ENCODE measurements at regions not wholly inside any gene's neighbourhood (a gene's known extent, or its start where the extent isn't known, plus 50 kb on each side); places are given as distances from the start of the nearest gene placed in this dataset.

DNA sequence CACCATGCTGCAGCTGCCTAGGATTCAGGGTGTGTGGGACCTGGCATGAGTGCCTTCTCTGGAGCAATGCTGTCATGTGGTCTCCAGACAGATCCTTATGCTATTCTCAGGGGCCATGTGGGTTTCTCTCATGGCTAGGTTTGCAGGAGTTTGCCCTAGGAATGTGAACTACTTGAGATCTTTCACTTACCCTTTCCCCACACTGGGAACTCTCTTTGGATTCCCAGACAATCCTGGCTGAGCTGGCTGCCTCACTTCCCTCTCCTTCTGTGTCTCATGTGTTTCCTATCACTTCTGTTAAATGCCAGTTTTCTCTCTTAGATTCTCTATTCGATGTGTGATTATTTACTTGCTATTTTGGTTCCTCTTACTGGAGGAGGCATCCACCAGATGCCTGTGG lies 270.2 kb upstream of the RASA1 start:
- H3K36me3 ChIP-seq: no peaks in the 10 kb centered on the region
- no peaks in the 10 kb centered on the region for H3K27me3 ChIP-seq
- H3K4me3 ChIP-seq: no peak overlapping the region
- 59 to 71% methylated on average over 1 of the region's 1 CpG for WGBS, 2 donors (ENCODE audit: low coverage in 1 of 2)
- DNase-seq: no peak
- TF ChIP-seq POLR2A (IDR thresholded peaks at IDR 0.05): no peak
- no peak for TF ChIP-seq POLR2AphosphoS5 (IDR thresholded peaks at IDR 0.05)
- TF ChIP-seq, protein P1, sequence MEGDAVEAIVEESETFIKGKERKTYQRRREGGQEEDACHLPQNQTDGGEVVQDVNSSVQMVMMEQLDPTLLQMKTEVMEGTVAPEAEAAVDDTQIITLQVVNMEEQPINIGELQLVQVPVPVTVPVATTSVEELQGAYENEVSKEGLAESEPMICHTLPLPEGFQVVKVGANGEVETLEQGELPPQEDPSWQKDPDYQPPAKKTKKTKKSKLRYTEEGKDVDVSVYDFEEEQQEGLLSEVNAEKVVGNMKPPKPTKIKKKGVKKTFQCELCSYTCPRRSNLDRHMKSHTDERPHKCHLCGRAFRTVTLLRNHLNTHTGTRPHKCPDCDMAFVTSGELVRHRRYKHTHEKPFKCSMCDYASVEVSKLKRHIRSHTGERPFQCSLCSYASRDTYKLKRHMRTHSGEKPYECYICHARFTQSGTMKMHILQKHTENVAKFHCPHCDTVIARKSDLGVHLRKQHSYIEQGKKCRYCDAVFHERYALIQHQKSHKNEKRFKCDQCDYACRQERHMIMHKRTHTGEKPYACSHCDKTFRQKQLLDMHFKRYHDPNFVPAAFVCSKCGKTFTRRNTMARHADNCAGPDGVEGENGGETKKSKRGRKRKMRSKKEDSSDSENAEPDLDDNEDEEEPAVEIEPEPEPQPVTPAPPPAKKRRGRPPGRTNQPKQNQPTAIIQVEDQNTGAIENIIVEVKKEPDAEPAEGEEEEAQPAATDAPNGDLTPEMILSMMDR (IDR thresholded peaks at IDR 0.05): no peak
- no peak for TF ChIP-seq EP300 (IDR thresholded peaks at IDR 0.05; ENCODE audit: low read depth)
- no peaks in the 10 kb centered on the region for H3K9me3 ChIP-seq
- H3K27ac ChIP-seq: no peak overlapping the region
- in situ Hi-C loops (cut with MboI; ENCODE audit: low pct_ligation_motif_present in 1 of 4, low pct_unique_long_range_greater_than_20kb in 1 of 4, low sequenced_read_pairs in 3 of 4) (no loop called here), intact Hi-C loops (cut with DNase I; ENCODE audit: low total_unique reads) (no loop called here)
- H3K4me1 ChIP-seq: no peaks in the 10 kb centered on the region

- TF ChIP-seq POLR2AphosphoS5 (IDR thresholded peaks at IDR 0.05) (no peak), POLR2A (IDR thresholded peaks at IDR 0.05) (no peak), EP300 (IDR thresholded peaks at IDR 0.05; ENCODE audit: low read depth) (no peak)
- TF ChIP-seq, protein P1 (IDR thresholded peaks at IDR 0.05): no peak
- WGBS, 2 donors (ENCODE audit: low coverage in 1 of 2): 90 to 100% methylated on average over 1 to 5 of the region's 5 CpGs
- H3K4me3 ChIP-seq: no peak overlapping the region
- H3K9me3 ChIP-seq: no peaks in the 10 kb centered on the region
- no peaks in the 10 kb centered on the region for H3K4me1 ChIP-seq
- H3K36me3 ChIP-seq: no peaks in the 10 kb centered on the region
- no peaks in the 10 kb centered on the region for H3K27me3 ChIP-seq
- DNase-seq: no peak
- H3K27ac ChIP-seq: no peak overlapping the region
- intact Hi-C loops (cut with DNase I; ENCODE audit: low total_unique reads) (no loop called here), in situ Hi-C loops (cut with MboI; ENCODE audit: low pct_ligation_motif_present in 1 of 4, low pct_unique_long_range_greater_than_20kb in 1 of 4, low sequenced_read_pairs in 3 of 4) (no loop called here)
Observed at GRCh38 chr5:86999951-87000350, 267.7 kb upstream of the RASA1 start.

DNA sequence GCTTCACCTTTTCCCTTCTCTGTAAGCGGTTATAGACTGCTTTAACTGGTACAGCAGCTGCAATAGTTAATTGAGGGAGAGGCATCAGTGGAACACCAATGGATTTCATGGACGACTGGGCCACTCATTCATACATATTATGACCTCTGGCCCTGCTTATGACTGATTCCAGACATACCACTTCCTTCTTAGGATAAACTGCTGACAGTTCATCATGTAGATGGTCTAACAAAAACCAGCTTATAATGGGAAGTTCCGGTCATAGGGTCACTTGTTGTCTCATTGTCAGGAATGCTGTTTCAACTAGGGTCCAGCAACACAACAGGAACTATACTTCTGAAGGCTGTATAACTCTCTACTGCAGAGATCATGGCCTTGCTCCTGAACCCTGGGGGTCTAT lies 265.2 kb upstream of the RASA1 start:
- intact Hi-C loops (cut with DNase I; ENCODE audit: low total_unique reads): no loop called here

GRCh38 chr5:87004101-87004500 lies 263.6 kb upstream of the RASA1 start:
- Histone ChIP-seq H3K9me3 (no peaks in the 10 kb centered on the region), H3K36me3 (no peaks in the 10 kb centered on the region), H3K4me1 (no peaks in the 10 kb centered on the region), H3K4me3 (no peak overlapping the region), H3K27ac (no peak overlapping the region), H3K27me3 (no peaks in the 10 kb centered on the region)
- intact Hi-C loops (cut with DNase I; ENCODE audit: low total_unique reads) (no loop called here), in situ Hi-C loops (cut with MboI; ENCODE audit: low pct_ligation_motif_present in 1 of 4, low pct_unique_long_range_greater_than_20kb in 1 of 4, low sequenced_read_pairs in 3 of 4) (no loop called here)
- WGBS, 2 donors (ENCODE audit: low coverage in 1 of 2): 72 to 100% methylated on average over 2 to 3 of the region's 3 CpGs
- DNase-seq: no peak
- TF ChIP-seq POLR2A (IDR thresholded peaks at IDR 0.05) (no peak), POLR2AphosphoS5 (IDR thresholded peaks at IDR 0.05) (no peak)

More for the DNA sequence above, 265.2 kb upstream of the RASA1 start:
- in situ Hi-C loops (cut with MboI; ENCODE audit: low pct_ligation_motif_present in 1 of 4, low pct_unique_long_range_greater_than_20kb in 1 of 4, low sequenced_read_pairs in 3 of 4): no loop called here
- no peak overlapping the region for H3K27ac ChIP-seq
- TF ChIP-seq POLR2A (IDR thresholded peaks at IDR 0.05): no peak
- no peak for TF ChIP-seq POLR2AphosphoS5 (IDR thresholded peaks at IDR 0.05)
- TF ChIP-seq EP300 (IDR thresholded peaks at IDR 0.05; ENCODE audit: low read depth): no peak
- TF ChIP-seq, protein P1 (IDR thresholded peaks at IDR 0.05): no peak
- no peaks in the 10 kb centered on the region for H3K36me3 ChIP-seq
- H3K9me3 ChIP-seq: no peaks in the 10 kb centered on the region
- no peaks in the 10 kb centered on the region for H3K4me1 ChIP-seq
- no peak for DNase-seq
- no peaks in the 10 kb centered on the region for H3K27me3 ChIP-seq
- WGBS, 2 donors (ENCODE audit: low coverage in 1 of 2): 58 to 61% methylated on average over 3 of the region's 3 CpGs
- H3K4me3 ChIP-seq: no peak overlapping the region

DNA sequence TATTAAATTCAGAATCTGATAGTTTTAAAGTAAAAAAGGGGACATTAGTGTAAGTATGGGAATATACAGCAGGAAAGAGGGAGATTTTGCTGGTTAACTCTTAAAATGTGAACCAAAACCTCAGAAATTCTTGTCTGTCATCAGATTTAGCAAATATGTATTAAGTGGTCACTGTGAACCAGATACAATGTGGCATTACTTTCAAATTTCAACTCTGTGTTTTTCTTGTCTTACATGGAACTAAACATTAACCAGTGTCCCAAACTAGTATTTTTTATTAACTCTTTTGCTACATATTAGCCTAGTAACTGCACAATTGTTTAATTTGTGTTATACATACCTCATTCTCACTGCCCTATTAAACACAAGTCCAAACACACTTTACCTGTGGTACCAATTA lies 259.9 kb upstream of the RASA1 start:
- Histone ChIP-seq H3K36me3 (no peaks in the 10 kb centered on the region), H3K9me3 (no peaks in the 10 kb centered on the region), H3K27ac (no peak overlapping the region), H3K4me3 (no peak overlapping the region), H3K4me1 (no peaks in the 10 kb centered on the region), H3K27me3 (no peaks in the 10 kb centered on the region)
- intact Hi-C loops (cut with DNase I; ENCODE audit: low total_unique reads) (no loop called here), in situ Hi-C loops (cut with MboI; ENCODE audit: low pct_ligation_motif_present in 1 of 4, low pct_unique_long_range_greater_than_20kb in 1 of 4, low sequenced_read_pairs in 3 of 4) (no loop called here)
- no peak for DNase-seq
- TF ChIP-seq POLR2AphosphoS5 (IDR thresholded peaks at IDR 0.05) (no peak), EP300 (IDR thresholded peaks at IDR 0.05; ENCODE audit: low read depth) (no peak), POLR2A (IDR thresholded peaks at IDR 0.05) (no peak)
- TF ChIP-seq, protein P1 (IDR thresholded peaks at IDR 0.05): no peak
